B cell (primary cell): ENCODE measurements at regions not wholly inside any gene's neighbourhood (a gene's known extent, or its start where the extent isn't known, plus 50 kb on each side); places are given as distances from the start of the nearest gene placed in this dataset.

Experiments used
- ATAC-seq: fragments of 200-7000 bp; cut with Tn5 transposase; one replicate; pipeline ENCODE4 v1.10.0; 2021; ENCODE audit warnings: low read depth, mild to moderate bottlenecking, moderate number of reproducible peaks, moderate library complexity
- CTCF ChIA-PET: fragments of 350-600 bp; sonication (Branson Sonifier 250); formaldehyde crosslinking; loops from one replicate; lab custom pipeline; 2021; ENCODE audit warnings: antibody characterized with exemption, inconsistent platforms; lab: Charles Lee
- POLR2A ChIA-PET: fragments of 350-600 bp; sonication (Branson Sonifier 250); formaldehyde crosslinking; loops from one replicate; lab custom pipeline; 2021; ENCODE audit warnings: antibody characterized with exemption; lab: Charles Lee
- DNase-seq: peaks from one replicate; pipeline ENCODE4 v3.0.0; 2013
- H2AFZ ChIP-seq: 2 replicates; pipeline ENCODE4 v1.6.1; 2012; ENCODE audit warnings: mild to moderate bottlenecking, low read depth, low read length; ENCODE audit not compliant: insufficient read depth, poor library complexity, severe bottlenecking
- H3K27ac ChIP-seq, 2 donors: 1 replicate in 1 of 2; 2 replicates in 1 of 2; pipeline ENCODE4 v1.5.1; 2012 to 2013; ENCODE audit warnings: low read length in 2 of 2, mild to moderate bottlenecking in 2 of 2, moderate library complexity in 1 of 2
- H3K27me3 ChIP-seq, 4 experiments: fragments of 200-600 bp in 1 of 4; sonication (generic) in 1 of 4; replicated peaks in 1 of 4; 1 replicate in 2 of 4; 2 replicates in 2 of 4; pipeline versions ENCODE4 v1.6.1 to v1.7.0; 2013 to 2016; ENCODE audit warnings: low read length in 3 of 4, mild to moderate bottlenecking in 2 of 4, mixed read lengths in 1 of 4, moderate library complexity in 1 of 4; ENCODE audit not compliant: insufficient read depth in 4 of 4, control insufficient read depth in 3 of 4; ENCODE audit errors: control extremely low read depth in 1 of 4
- H3K36me3 ChIP-seq, 2 experiments: replicated peaks in 1 of 2; 1 replicate in 1 of 2; 2 replicates in 1 of 2; pipeline versions ENCODE4 v1.6.1 to v1.7.1; 2013; ENCODE audit warnings: low read length in 1 of 2; ENCODE audit not compliant: insufficient read depth in 2 of 2, control insufficient read depth in 1 of 2; ENCODE audit errors: control extremely low read depth in 1 of 2, extremely low read depth in 1 of 2
- H3K4me1 ChIP-seq, 2 donors: fragments of 200-600 bp in 1 of 2; sonication (generic) in 1 of 2; 1 replicate in 1 of 2; 2 replicates in 1 of 2; pipeline versions ENCODE4 v1.5.1 to v1.6.1; 2013 to 2017; ENCODE audit warnings: low read length in 2 of 2; ENCODE audit not compliant: control insufficient read depth in 2 of 2, insufficient read depth in 2 of 2
- H3K4me2 ChIP-seq: replicated peaks from 2 replicates; pipeline ENCODE3; 2012; ENCODE audit warnings: mild to moderate bottlenecking, low read depth, low read length; ENCODE audit not compliant: poor library complexity, severe bottlenecking
- H3K4me3 ChIP-seq, 5 experiments: fragments of 200-600 bp in 1 of 5; sonication (generic) in 1 of 5; 1 replicate in 3 of 5; 2 replicates in 2 of 5; pipeline versions ENCODE4 v1.5.1 to v1.7.0; 2011 to 2016; ENCODE audit warnings: low read length in 4 of 5, mild to moderate bottlenecking in 4 of 5, low read depth in 2 of 5, control low read depth in 1 of 5, moderate library complexity in 1 of 5; ENCODE audit not compliant: insufficient read depth in 1 of 5; ENCODE audit errors: control extremely low read depth in 1 of 5, extremely low read depth in 1 of 5
- H3K79me2 ChIP-seq: fragments of 200-600 bp; sonication (generic); one replicate; pipeline ENCODE4 v1.6.0; 2016; ENCODE audit warnings: low read length; ENCODE audit not compliant: control insufficient read depth, insufficient read depth
- H3K9ac ChIP-seq: fragments of 200-600 bp; sonication (generic); 2 replicates; pipeline ENCODE4 v1.6.1; 2017; ENCODE audit warnings: mild to moderate bottlenecking, low read length, moderate library complexity
- H3K9me3 ChIP-seq, 3 donors: one replicate each; pipeline versions ENCODE4 v1.6.1 to v1.7.1; 2013; ENCODE audit warnings: low read length in 2 of 3; ENCODE audit not compliant: control insufficient read depth in 2 of 3, insufficient read depth in 1 of 3; ENCODE audit errors: control extremely low read depth in 1 of 3
- H4K20me1 ChIP-seq: 2 replicates; pipeline ENCODE4 v1.6.0; 2012; ENCODE audit warnings: mild to moderate bottlenecking, low read length; ENCODE audit not compliant: insufficient read depth, control insufficient read depth, poor library complexity, severe bottlenecking
- H3K27ac Mint-ChIP-seq: one replicate; pipeline ENCODE4 v1.8.0; 2021; ENCODE audit warnings: mixed read lengths
- H3K27me3 Mint-ChIP-seq: one replicate; pipeline ENCODE4 v1.8.0; 2021; ENCODE audit warnings: mixed read lengths
- H3K4me1 Mint-ChIP-seq: one replicate; pipeline ENCODE4 v1.8.0; 2021; ENCODE audit warnings: mixed read lengths
- H3K4me3 Mint-ChIP-seq: one replicate; pipeline ENCODE4 v1.8.0; 2021; ENCODE audit warnings: mixed read lengths
- H3K9me3 Mint-ChIP-seq: one replicate; pipeline ENCODE4 v1.8.0; 2022; ENCODE audit warnings: mixed read lengths; ENCODE audit not compliant: insufficient read depth
- CTCF ChIP-seq: fragments of 200-600 bp; IDR thresholded peaks from one replicate; pipeline ENCODE4 v1.8.0; 2022; ENCODE audit warnings: antibody characterized with exemption, mild to moderate bottlenecking
- EZH2 ChIP-seq: IDR thresholded peaks from 2 replicates; pipeline ENCODE4 v1.6.1; 2012; ENCODE audit warnings: borderline replicate concordance, low read depth, mild to moderate bottlenecking, moderate library complexity, low read length; ENCODE audit not compliant: insufficient read depth, poor library complexity, severe bottlenecking
- WGBS: methylation state at CpG from one replicate; pipeline ENCODE4 v1.1.5; 2013; ENCODE audit warnings: missing lambda C conversion rate; ENCODE audit not compliant: insufficient coverage; 5-methylcytosine and 5-hydroxymethylcytosine counted together
- intact Hi-C: fragments of 100-400 bp; cut with micrococcal nuclease; formaldehyde crosslinking; loops from one replicate; pipeline ENCODE4 v1.10.0; 2022

GRCh38 chr4:135548711-135549110 lies 1347.1 kb upstream of the PABPC4L start:
- Mint-ChIP-seq H3K4me1 (no peaks in the 10 kb centered on the region), H3K4me3 (no peak overlapping the region), H3K9me3 (peaks cover 6% of the 10 kb centered on the region), H3K27ac (no peak overlapping the region), H3K27me3 (no peaks in the 10 kb centered on the region)
- no peaks in the 10 kb centered on the region for H3K27me3 ChIP-seq
- CTCF ChIA-PET = no interaction called here
- no peaks in the 10 kb centered on the region for H3K4me1 ChIP-seq
- H4K20me1 ChIP-seq = no peaks in the 10 kb centered on the region
- no CpG with 5 or more reads among the region's 2 CpGs for WGBS
- no peak overlapping the region for H3K4me3 ChIP-seq
- no peaks in the 10 kb centered on the region for H3K79me2 ChIP-seq
- intact Hi-C loops = no loop called here
- no peak for ATAC-seq
- TF ChIP-seq CTCF (no peak), EZH2 (no peak)
- H3K27ac ChIP-seq = no peak overlapping the region
- no peak overlapping the region for H3K4me2 ChIP-seq
- no peaks in the 10 kb centered on the region for H3K36me3 ChIP-seq
- H2AFZ ChIP-seq = no peak overlapping the region
- no peak for DNase-seq
- POLR2A ChIA-PET = no interaction called here
- no peaks in the 10 kb centered on the region for H3K9me3 ChIP-seq
- no peak overlapping the region for H3K9ac ChIP-seq

- H3K36me3 ChIP-seq = no peaks in the 10 kb centered on the region
- Mint-ChIP-seq H3K4me3 (no peak overlapping the region), H3K4me1 (no peaks in the 10 kb centered on the region), H3K9me3 (peaks cover 2% of the 10 kb centered on the region), H3K27me3 (no peaks in the 10 kb centered on the region), H3K27ac (no peak overlapping the region)
- no peaks in the 10 kb centered on the region for H3K79me2 ChIP-seq
- H3K9me3 ChIP-seq = no peaks in the 10 kb centered on the region
- H4K20me1 ChIP-seq = no peaks in the 10 kb centered on the region
- ChIA-PET POLR2A (no interaction called here), CTCF (no interaction called here)
- no peak for TF ChIP-seq CTCF
- no peak for TF ChIP-seq EZH2
- no peak overlapping the region for H3K4me3 ChIP-seq
- ATAC-seq = no peak
- no peak for DNase-seq
- no peak overlapping the region for H3K9ac ChIP-seq
- WGBS = no CpG with 5 or more reads among the region's 1 CpG
- intact Hi-C loops = no loop called here
- no peak overlapping the region for H2AFZ ChIP-seq
- no peak overlapping the region for H3K4me2 ChIP-seq
- H3K4me1 ChIP-seq = no peaks in the 10 kb centered on the region
- no peaks in the 10 kb centered on the region for H3K27me3 ChIP-seq
- H3K27ac ChIP-seq = no peak overlapping the region
Observed at GRCh38 chr4:135545616-135546317, 1344.2 kb upstream of the PABPC4L start.
